Germinal center (tissue), 1 donor: ENCODE measurements at regions not wholly inside any gene's neighbourhood (a gene's known extent, or its start where the extent isn't known, plus 50 kb on each side); places are given as distances from the start of the nearest gene placed in this dataset.
"Not testable (repeated sequence)": the region's sequence is repeated elsewhere in the genome, so short reads cannot be mapped to it uniquely, and the experiment has no call there.

Source experiments
- DNase-seq: peaks from one replicate; pipeline ENCODE4 v3.0.0; 2012; ENCODE audit warnings: mixed read lengths, low spot score

GRCh38 chr3:197406266-197406665 is 107.9 kb upstream of the DLG1 start:
- DNase-seq: no peak

GRCh38 chr3:197404754-197405153 is 106.3 kb upstream of the DLG1 start:
- no peak for DNase-seq

- no peak for DNase-seq
Measured at GRCh38 chr3:197404030-197404429, 105.6 kb upstream of the DLG1 start.

GRCh38 chr3:197402401-197402800 is 104.0 kb upstream of the DLG1 start:
- DNase-seq: not testable (repeated sequence)

GRCh38 chr3:197399486-197399885 is 101.1 kb upstream of the DLG1 start:
- no peak for DNase-seq

GRCh38 chr3:197398286-197398878 is 100.0 kb upstream of the DLG1 start:
- DNase-seq: no peak

- no peak for DNase-seq
Measured at GRCh38 chr3:197397838-197398237, 99.4 kb upstream of the DLG1 start.

- no peak for DNase-seq
Measured at GRCh38 chr3:197394464-197395321, 96.3 kb upstream of the DLG1 start.

- not testable (repeated sequence) for DNase-seq
Measured at GRCh38 chr3:197394126-197394463, 95.7 kb upstream of the DLG1 start.

GRCh38 chr3:197393711-197394110 is 95.3 kb upstream of the DLG1 start:
- no peak for DNase-seq

GRCh38 chr3:197392961-197393360 is 94.5 kb upstream of the DLG1 start:
- DNase-seq: no peak

GRCh38 chr3:197381371-197381770 is 83.0 kb upstream of the DLG1 start:
- no peak for DNase-seq

GRCh38 chr3:197380786-197381185 is 82.4 kb upstream of the DLG1 start:
- DNase-seq: no peak

- DNase-seq: no peak
Measured at GRCh38 chr3:197378985-197379718, 80.7 kb upstream of the DLG1 start.

GRCh38 chr3:197376735-197377555 is 78.5 kb upstream of the DLG1 start:
- no peak for DNase-seq

GRCh38 chr3:197376020-197376419 is 77.6 kb upstream of the DLG1 start:
- no peak for DNase-seq

GRCh38 chr3:197375001-197375441 is 76.6 kb upstream of the DLG1 start:
- no peak for DNase-seq

- DNase-seq: no peak
Measured at GRCh38 chr3:197373096-197373495, 74.7 kb upstream of the DLG1 start.

GRCh38 chr3:197372047-197372661 is 73.7 kb upstream of the DLG1 start:
- no peak for DNase-seq

- no peak for DNase-seq
Measured at GRCh38 chr3:197371591-197372046, 73.2 kb upstream of the DLG1 start.

GRCh38 chr3:197369545-197369944 is 71.1 kb upstream of the DLG1 start:
- DNase-seq: no peak

GRCh38 chr3:197368821-197369220 is 70.4 kb upstream of the DLG1 start:
- no peak for DNase-seq
